ENCODE measurements at regions not wholly inside any gene's neighbourhood (a gene's known extent, or its start where the extent isn't known, plus 50 kb on each side); places are given as distances from the start of the nearest gene placed in this dataset.

DNA sequence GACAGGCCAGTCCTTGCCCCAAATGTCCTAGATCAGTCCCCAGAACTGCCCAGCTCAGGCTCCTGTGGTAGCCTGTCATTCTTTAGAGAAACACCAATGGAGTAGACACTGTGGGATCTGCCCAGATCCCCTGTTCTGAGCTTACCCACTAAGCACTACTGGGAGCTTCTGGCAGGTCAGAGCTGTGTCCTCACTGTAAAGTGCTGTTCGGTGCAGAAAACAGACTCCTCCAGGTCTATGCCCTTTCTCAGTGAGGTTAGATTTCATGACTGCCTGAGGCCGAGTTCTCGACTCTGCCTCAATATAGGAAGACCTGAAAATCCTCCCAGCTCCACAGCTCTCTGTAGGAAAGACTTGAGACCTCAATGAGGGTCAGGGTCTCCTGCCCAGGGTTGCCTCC is 67.5 kb upstream of the IGLL5 start:
- TF ChIP-seq, protein P1, sequence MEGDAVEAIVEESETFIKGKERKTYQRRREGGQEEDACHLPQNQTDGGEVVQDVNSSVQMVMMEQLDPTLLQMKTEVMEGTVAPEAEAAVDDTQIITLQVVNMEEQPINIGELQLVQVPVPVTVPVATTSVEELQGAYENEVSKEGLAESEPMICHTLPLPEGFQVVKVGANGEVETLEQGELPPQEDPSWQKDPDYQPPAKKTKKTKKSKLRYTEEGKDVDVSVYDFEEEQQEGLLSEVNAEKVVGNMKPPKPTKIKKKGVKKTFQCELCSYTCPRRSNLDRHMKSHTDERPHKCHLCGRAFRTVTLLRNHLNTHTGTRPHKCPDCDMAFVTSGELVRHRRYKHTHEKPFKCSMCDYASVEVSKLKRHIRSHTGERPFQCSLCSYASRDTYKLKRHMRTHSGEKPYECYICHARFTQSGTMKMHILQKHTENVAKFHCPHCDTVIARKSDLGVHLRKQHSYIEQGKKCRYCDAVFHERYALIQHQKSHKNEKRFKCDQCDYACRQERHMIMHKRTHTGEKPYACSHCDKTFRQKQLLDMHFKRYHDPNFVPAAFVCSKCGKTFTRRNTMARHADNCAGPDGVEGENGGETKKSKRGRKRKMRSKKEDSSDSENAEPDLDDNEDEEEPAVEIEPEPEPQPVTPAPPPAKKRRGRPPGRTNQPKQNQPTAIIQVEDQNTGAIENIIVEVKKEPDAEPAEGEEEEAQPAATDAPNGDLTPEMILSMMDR (conservative IDR thresholded peaks at IDR 0.05), result no peak
- no peak for TF ChIP-seq EZH2 (IDR thresholded peaks at IDR 0.05; ENCODE audit: low read depth)

All from PC-9 (cell line).